Activated B cell treated with CpG ODN at 0.5 μM for 24 hours (primary cell): ENCODE measurements at regions not wholly inside any gene's neighbourhood (a gene's known extent, or its start where the extent isn't known, plus 50 kb on each side); places are given as distances from the start of the nearest gene placed in this dataset.

Source experiments
- ATAC-seq: fragments of 200-7000 bp; cut with Tn5 transposase; one replicate; pipeline ENCODE4 v1.10.0; 2021; ENCODE audit warnings: low read depth, mild to moderate bottlenecking, moderate library complexity
- CTCF ChIA-PET: fragments of 350-600 bp; sonication (Branson Sonifier 250); formaldehyde crosslinking; loops from one replicate; lab custom pipeline; 2021; ENCODE audit warnings: antibody characterized with exemption; lab: Charles Lee
- POLR2A ChIA-PET: fragments of 350-600 bp; sonication (Branson Sonifier 250); formaldehyde crosslinking; loops from one replicate; lab custom pipeline; 2021; ENCODE audit warnings: antibody characterized with exemption; lab: Charles Lee
- DNase-seq: peaks from one replicate; pipeline ENCODE4 v3.0.0; 2022
- H3K27ac Mint-ChIP-seq: one replicate; pipeline ENCODE4 v1.8.0; 2020; ENCODE audit warnings: mixed read lengths
- H3K27me3 Mint-ChIP-seq: one replicate; pipeline ENCODE4 v1.8.0; 2021; ENCODE audit warnings: mixed read lengths
- H3K36me3 Mint-ChIP-seq: one replicate; pipeline ENCODE4 v1.8.0; 2021; ENCODE audit warnings: low read depth, mixed read lengths
- H3K4me1 Mint-ChIP-seq: one replicate; pipeline ENCODE4 v1.8.0; 2021; ENCODE audit warnings: mixed read lengths
- H3K4me3 Mint-ChIP-seq: one replicate; pipeline ENCODE4 v1.8.0; 2020; ENCODE audit warnings: mild to moderate bottlenecking, mixed read lengths
- H3K9me3 Mint-ChIP-seq: one replicate; pipeline ENCODE4 v1.8.0; 2020; ENCODE audit warnings: mixed read lengths
- CTCF ChIP-seq: fragments of 200-600 bp; IDR thresholded peaks from one replicate; pipeline ENCODE4 v1.8.0; 2022; ENCODE audit warnings: antibody characterized with exemption, mild to moderate bottlenecking
- intact Hi-C: fragments of 100-400 bp; cut with micrococcal nuclease; formaldehyde crosslinking; loops from one replicate; pipeline ENCODE4 v1.15.1; 2024

DNA sequence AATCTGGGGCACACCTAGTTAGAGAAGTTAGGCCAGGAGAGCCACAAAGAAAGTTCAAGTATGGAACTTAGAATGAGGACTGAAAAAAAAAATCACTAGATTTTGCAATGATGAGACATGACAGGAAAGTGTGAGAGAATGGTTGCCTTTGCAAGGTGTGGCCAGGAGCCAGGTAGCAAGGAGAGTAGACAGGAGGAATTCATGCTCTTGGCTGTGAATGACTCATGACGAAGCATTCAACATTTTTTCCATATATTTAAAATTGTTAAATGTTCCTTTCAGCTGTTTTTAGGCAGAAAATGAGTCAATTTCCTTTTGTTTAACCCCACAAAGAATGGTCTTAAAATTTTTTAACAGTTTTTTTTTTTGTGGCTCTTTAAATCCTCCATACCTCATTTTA is 636.9 kb downstream of the PLCL1 start:
- ChIA-PET POLR2A (no interaction called here), CTCF (no interaction called here)
- H3K4me1 Mint-ChIP-seq = no peaks in the 10 kb centered on the region
- intact Hi-C loops = no loop called here
- no peak for TF ChIP-seq CTCF
- no peaks in the 10 kb centered on the region for H3K36me3 Mint-ChIP-seq
- H3K4me3 Mint-ChIP-seq = no peak overlapping the region
- H3K27ac Mint-ChIP-seq = no peak overlapping the region
- no peaks in the 10 kb centered on the region for H3K27me3 Mint-ChIP-seq
- no peak for DNase-seq
- H3K9me3 Mint-ChIP-seq = peaks cover 2% of the 10 kb centered on the region
- ATAC-seq = no peak

DNA sequence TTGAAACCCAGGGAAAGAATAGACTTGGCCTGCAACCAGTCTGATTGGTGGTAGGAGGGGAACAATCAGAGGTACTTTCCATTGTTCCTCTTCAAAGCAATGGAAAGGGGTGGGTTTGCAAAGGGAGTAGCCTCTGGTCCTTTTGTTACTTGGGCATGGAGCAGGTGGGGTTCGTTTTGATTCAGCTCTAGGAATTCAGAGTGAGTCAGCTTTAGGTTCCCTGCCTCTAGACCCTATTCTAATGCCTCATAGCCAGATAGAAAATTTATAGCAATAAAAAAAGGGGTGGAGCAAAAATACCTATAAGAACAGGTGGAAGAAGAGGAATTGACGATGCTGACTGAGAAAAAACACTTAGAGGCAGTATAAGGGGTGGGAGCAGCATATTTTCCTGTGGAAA is 636.4 kb downstream of the PLCL1 start:
- ATAC-seq = no peak
- Mint-ChIP-seq H3K9me3 (peaks cover 2% of the 10 kb centered on the region), H3K27ac (no peak overlapping the region), H3K27me3 (no peaks in the 10 kb centered on the region), H3K36me3 (no peaks in the 10 kb centered on the region), H3K4me3 (no peak overlapping the region), H3K4me1 (no peaks in the 10 kb centered on the region)
- TF ChIP-seq CTCF = no peak
- intact Hi-C loops = no loop called here
- POLR2A ChIA-PET = no interaction called here
- no peak for DNase-seq
- CTCF ChIA-PET = no interaction called here

DNA sequence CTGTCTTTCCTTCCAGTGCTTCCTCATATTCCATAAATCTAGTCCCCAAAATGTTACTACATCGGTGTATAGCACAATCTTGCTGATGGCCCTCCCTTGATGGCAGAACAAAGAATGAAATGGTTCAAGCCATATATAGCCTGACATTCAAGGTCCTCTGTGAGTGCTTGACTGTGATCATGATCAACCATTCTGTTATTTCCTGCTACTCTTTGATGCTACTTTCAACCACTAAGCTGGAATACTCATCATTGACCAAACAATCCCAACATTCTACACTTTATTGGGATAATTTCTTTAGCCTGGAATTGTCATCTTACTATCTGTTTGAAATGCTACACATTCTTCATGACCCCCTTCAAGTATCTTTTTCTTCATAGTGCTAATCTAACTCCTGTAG is 633.9 kb downstream of the PLCL1 start:
- peaks cover 2% of the 10 kb centered on the region for H3K9me3 Mint-ChIP-seq
- ChIA-PET POLR2A (no interaction called here), CTCF (no interaction called here)
- no peaks in the 10 kb centered on the region for H3K27me3 Mint-ChIP-seq
- no peak for DNase-seq
- H3K4me3 Mint-ChIP-seq = no peak overlapping the region
- H3K36me3 Mint-ChIP-seq = no peaks in the 10 kb centered on the region
- no peak for TF ChIP-seq CTCF
- ATAC-seq = no peak
- intact Hi-C loops = no loop called here
- H3K4me1 Mint-ChIP-seq = no peaks in the 10 kb centered on the region
- no peak overlapping the region for H3K27ac Mint-ChIP-seq

GRCh38 chr2:198424112-198424511 is 619.7 kb downstream of the PLCL1 start:
- no peak for DNase-seq
- POLR2A ChIA-PET = no interaction called here
- CTCF ChIA-PET = no interaction called here
- H3K9me3 Mint-ChIP-seq = no peaks in the 10 kb centered on the region
- no peaks in the 10 kb centered on the region for H3K27me3 Mint-ChIP-seq
- ATAC-seq = no peak
- H3K4me1 Mint-ChIP-seq = no peaks in the 10 kb centered on the region
- H3K4me3 Mint-ChIP-seq = no peak overlapping the region
- intact Hi-C loops = no loop called here
- no peaks in the 10 kb centered on the region for H3K36me3 Mint-ChIP-seq
- no peak for TF ChIP-seq CTCF
- no peak overlapping the region for H3K27ac Mint-ChIP-seq

GRCh38 chr2:198417836-198418235 is 613.4 kb downstream of the PLCL1 start:
- intact Hi-C loops = no loop called here

More at GRCh38 chr2:198417836-198418235, 613.4 kb downstream of the PLCL1 start:
- H3K4me1 Mint-ChIP-seq = no peaks in the 10 kb centered on the region
- H3K4me3 Mint-ChIP-seq = no peak overlapping the region
- H3K27ac Mint-ChIP-seq = no peak overlapping the region
- H3K36me3 Mint-ChIP-seq = no peaks in the 10 kb centered on the region
- no peaks in the 10 kb centered on the region for H3K9me3 Mint-ChIP-seq
- ATAC-seq (no peak), DNase-seq (no peak)
- no peaks in the 10 kb centered on the region for H3K27me3 Mint-ChIP-seq
- CTCF ChIA-PET = no interaction called here
- no peak for TF ChIP-seq CTCF
- POLR2A ChIA-PET = no interaction called here
